ENCODE measurements at regions not wholly inside any gene's neighbourhood (a gene's known extent, or its start where the extent isn't known, plus 50 kb on each side); places are given as distances from the start of the nearest gene placed in this dataset.

DNA sequence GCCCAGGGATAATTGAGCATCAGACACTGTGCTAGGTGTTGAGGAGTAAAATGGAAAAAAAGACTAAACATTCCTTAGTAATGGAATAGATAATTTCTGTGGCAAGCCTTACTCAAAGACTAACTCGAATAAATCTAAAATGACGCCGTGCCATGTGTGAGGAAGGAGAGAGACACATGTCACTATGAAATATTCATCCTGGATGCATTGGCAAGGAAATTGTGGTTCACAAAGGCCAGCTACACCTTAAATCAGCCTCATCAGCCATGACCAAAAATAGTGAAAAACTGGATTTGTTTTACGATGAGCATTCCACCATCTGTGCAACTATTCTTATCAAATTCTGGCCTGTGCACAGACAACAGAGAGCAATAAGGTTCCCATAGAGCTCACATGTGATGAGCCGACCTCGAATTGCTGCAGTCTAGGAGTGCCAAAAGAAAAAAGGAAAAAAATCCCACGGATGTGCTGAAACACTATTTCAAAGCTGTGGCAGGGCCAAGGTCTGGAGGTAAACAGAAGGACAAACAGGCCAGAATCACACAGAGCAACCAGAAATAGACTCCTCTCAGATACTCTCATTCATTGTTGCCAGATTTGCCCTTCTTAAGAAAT, 505.7 kb downstream of the EFNB2 start:
- intact Hi-C loops (cut with micrococcal nuclease; ENCODE audit: unreplicated experiment) = no loop called here
- TF ChIP-seq, protein P1, sequence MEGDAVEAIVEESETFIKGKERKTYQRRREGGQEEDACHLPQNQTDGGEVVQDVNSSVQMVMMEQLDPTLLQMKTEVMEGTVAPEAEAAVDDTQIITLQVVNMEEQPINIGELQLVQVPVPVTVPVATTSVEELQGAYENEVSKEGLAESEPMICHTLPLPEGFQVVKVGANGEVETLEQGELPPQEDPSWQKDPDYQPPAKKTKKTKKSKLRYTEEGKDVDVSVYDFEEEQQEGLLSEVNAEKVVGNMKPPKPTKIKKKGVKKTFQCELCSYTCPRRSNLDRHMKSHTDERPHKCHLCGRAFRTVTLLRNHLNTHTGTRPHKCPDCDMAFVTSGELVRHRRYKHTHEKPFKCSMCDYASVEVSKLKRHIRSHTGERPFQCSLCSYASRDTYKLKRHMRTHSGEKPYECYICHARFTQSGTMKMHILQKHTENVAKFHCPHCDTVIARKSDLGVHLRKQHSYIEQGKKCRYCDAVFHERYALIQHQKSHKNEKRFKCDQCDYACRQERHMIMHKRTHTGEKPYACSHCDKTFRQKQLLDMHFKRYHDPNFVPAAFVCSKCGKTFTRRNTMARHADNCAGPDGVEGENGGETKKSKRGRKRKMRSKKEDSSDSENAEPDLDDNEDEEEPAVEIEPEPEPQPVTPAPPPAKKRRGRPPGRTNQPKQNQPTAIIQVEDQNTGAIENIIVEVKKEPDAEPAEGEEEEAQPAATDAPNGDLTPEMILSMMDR (conservative IDR thresholded peaks at IDR 0.05; ENCODE audit: low read length) = no peak
- TF ChIP-seq EZH2phosphoT487 (IDR thresholded peaks at IDR 0.05; ENCODE audit: borderline replicate concordance, low read depth, low read length) = no peak

DNA sequence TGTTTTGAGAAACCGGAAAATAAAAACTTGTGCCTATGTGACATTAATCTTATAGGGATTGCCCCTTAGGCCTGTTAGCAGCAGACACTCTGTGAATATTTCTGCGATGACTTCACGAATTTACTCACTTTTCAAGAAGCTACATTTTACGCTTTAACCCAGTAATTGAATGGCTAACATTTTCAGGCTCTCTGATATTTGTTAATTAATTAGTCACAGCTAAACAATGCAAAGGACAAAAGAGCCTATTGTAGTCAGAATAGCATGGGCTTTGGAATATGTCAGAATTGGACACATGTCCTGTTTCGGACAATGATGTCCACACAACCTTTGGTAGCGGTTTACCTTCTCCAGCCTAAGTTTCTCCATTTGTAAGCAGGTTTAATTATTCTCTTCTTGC, 506.6 kb downstream of the EFNB2 start:
- no peaks in the 10 kb centered on the region for H3K79me2 ChIP-seq (ENCODE audit: insufficient read depth, low read depth, low read length)
- no peaks in the 10 kb centered on the region for H3K9me2 ChIP-seq (ENCODE audit: insufficient read depth, low read length)
- DNase-seq (ENCODE audit: low spot score) = no peak
- no peaks in the 10 kb centered on the region for H3K9me3 ChIP-seq (ENCODE audit: low read length)
- no peaks in the 10 kb centered on the region for H3K36me3 ChIP-seq (ENCODE audit: insufficient read depth, low read length)
- H3K27ac ChIP-seq (ENCODE audit: low read depth, low read length, poor library complexity, severe bottlenecking) = no peak overlapping the region
- CTCF ChIA-PET (ENCODE audit: unreplicated experiment) = no interaction called here
- no peak overlapping the region for H3K4me3 ChIP-seq (ENCODE audit: low read depth, low read length, poor library complexity, severe bottlenecking)
- no TSS peak for BruUV-seq (replicated peaks)
- no peak overlapping the region for H3K4me2 ChIP-seq (ENCODE audit: low read length)
- no peaks in the 10 kb centered on the region for H3K4me1 ChIP-seq (ENCODE audit: insufficient read depth, low read length, poor library complexity, severe bottlenecking)
- no peak overlapping the region for H2AFZ ChIP-seq (ENCODE audit: low read length)
- no peaks in the 10 kb centered on the region for H4K20me1 ChIP-seq (ENCODE audit: insufficient read depth, low read length)
- TF ChIP-seq, protein P1 (conservative IDR thresholded peaks at IDR 0.05; ENCODE audit: low read length) = no peak
- no peak for TF ChIP-seq EZH2phosphoT487 (IDR thresholded peaks at IDR 0.05; ENCODE audit: borderline replicate concordance, low read depth, low read length)
- intact Hi-C loops (cut with micrococcal nuclease; ENCODE audit: unreplicated experiment) = no loop called here
- POLR2A ChIA-PET = no interaction called here

More for the DNA sequence above, 505.7 kb downstream of the EFNB2 start:
- H3K4me2 ChIP-seq (ENCODE audit: low read length) = no peak overlapping the region
- POLR2A ChIA-PET = no interaction called here
- DNase-seq (ENCODE audit: low spot score) = no peak
- no peaks in the 10 kb centered on the region for H4K20me1 ChIP-seq (ENCODE audit: insufficient read depth, low read length)
- H3K27ac ChIP-seq (ENCODE audit: low read depth, low read length, poor library complexity, severe bottlenecking) = no peak overlapping the region
- no TSS peak for BruUV-seq (replicated peaks)
- no peaks in the 10 kb centered on the region for H3K9me3 ChIP-seq (ENCODE audit: low read length)
- no peaks in the 10 kb centered on the region for H3K79me2 ChIP-seq (ENCODE audit: insufficient read depth, low read depth, low read length)
- H3K4me1 ChIP-seq (ENCODE audit: insufficient read depth, low read length, poor library complexity, severe bottlenecking) = no peaks in the 10 kb centered on the region
- H3K9me2 ChIP-seq (ENCODE audit: insufficient read depth, low read length) = no peaks in the 10 kb centered on the region
- H3K4me3 ChIP-seq (ENCODE audit: low read depth, low read length, poor library complexity, severe bottlenecking) = no peak overlapping the region
- no peaks in the 10 kb centered on the region for H3K36me3 ChIP-seq (ENCODE audit: insufficient read depth, low read length)
- CTCF ChIA-PET (ENCODE audit: unreplicated experiment) = no interaction called here
- no peak overlapping the region for H2AFZ ChIP-seq (ENCODE audit: low read length)

DNA sequence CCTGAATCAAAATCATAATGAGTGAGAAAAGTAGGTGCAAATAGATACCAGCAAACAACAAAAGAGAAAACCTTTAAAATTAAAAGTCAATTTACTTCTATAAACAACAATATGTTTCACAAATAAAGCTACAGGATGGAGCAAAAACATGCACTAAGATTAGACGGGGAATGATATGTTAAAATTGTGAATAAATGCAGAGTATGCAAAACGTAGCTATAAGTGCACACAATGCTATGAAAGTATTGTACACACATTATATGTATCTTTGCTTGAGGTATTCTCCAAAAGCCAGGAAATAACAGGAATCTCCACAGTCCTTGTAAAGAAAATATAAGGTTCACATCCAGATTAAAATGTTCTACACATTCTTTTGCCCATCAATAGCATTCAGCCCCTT, 523.9 kb downstream of the EFNB2 start:
- CTCF ChIA-PET (ENCODE audit: unreplicated experiment) = no interaction called here

More for the DNA sequence above, 523.9 kb downstream of the EFNB2 start:
- POLR2A ChIA-PET = no interaction called here
- Histone ChIP-seq H3K9me3 (ENCODE audit: low read length) (no peaks in the 10 kb centered on the region), H3K9me2 (ENCODE audit: insufficient read depth, low read length) (no peaks in the 10 kb centered on the region), H3K36me3 (ENCODE audit: insufficient read depth, low read length) (no peaks in the 10 kb centered on the region), H3K4me3 (ENCODE audit: low read depth, low read length, poor library complexity, severe bottlenecking) (no peak overlapping the region), H3K27ac (ENCODE audit: low read depth, low read length, poor library complexity, severe bottlenecking) (no peak overlapping the region), H2AFZ (ENCODE audit: low read length) (no peak overlapping the region), H3K79me2 (ENCODE audit: insufficient read depth, low read depth, low read length) (no peaks in the 10 kb centered on the region), H3K4me2 (ENCODE audit: low read length) (no peak overlapping the region), H4K20me1 (ENCODE audit: insufficient read depth, low read length) (no peaks in the 10 kb centered on the region), H3K4me1 (ENCODE audit: insufficient read depth, low read length, poor library complexity, severe bottlenecking) (no peaks in the 10 kb centered on the region)
- BruUV-seq (replicated peaks) = no TSS peak
- TF ChIP-seq, protein P1 (conservative IDR thresholded peaks at IDR 0.05; ENCODE audit: low read length) = no peak
- intact Hi-C loops (cut with micrococcal nuclease; ENCODE audit: unreplicated experiment) = no loop called here
- DNase-seq (ENCODE audit: low spot score) = no peak

All from OCI-LY7 (cell line).